ENCODE measurements at regions not wholly inside any gene's neighbourhood (a gene's known extent, or its start where the extent isn't known, plus 50 kb on each side); places are given as distances from the start of the nearest gene placed in this dataset.

DNA sequence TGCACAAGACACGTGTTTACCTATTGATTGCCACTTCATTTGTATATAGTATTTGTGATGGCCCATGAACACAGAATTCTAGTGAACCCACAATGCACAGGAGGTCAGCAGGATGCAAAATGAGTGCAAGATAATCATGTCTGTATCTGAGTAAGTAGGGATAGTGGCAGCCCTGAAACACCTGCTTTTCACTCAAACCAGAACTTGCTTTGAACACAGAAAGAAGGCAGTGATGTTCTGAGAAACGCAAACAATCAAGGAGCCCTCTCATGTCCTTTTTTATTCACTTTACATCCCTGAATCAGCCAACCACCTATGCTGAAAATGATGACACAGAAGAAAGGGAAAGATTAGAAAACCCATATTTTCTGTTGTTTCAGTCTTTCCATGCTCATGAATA is 170.4 kb upstream of the AVPR1A start:
- DNase-seq (ENCODE audit: low read depth): no peak
- no peak overlapping the region for H3K4me3 ChIP-seq (ENCODE audit: low read depth, low read length)
- TF ChIP-seq CTCF (IDR thresholded peaks at IDR 0.05; ENCODE audit: low read depth, low read length, missing control alignments): no peak

GRCh38 chr12:63319936-63320633 is 169.1 kb upstream of the AVPR1A start:
- no peak for TF ChIP-seq CTCF (IDR thresholded peaks at IDR 0.05; ENCODE audit: low read depth, low read length, missing control alignments)
- no peak for DNase-seq (ENCODE audit: low read depth)
- H3K4me3 ChIP-seq (ENCODE audit: low read depth, low read length): no peak overlapping the region

DNA sequence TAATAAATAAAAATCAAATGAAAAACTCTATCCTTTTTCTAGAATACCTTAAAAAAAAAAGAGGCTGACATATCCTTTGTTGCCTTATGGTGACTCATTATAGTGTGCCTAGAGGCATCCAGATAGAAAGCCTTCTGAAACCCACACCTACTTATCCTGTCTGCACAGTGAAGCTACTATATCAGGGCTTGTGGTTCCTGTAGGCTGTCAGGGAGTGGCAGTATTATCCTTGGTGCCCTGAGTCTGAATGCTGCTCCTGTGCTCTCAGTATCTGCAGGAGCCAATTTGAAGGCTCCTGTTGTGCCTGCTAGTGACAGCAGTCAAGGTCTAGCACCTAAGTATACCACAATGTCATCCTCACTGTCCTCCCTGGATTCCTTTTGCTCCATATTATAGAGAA is 168.4 kb upstream of the AVPR1A start:
- TF ChIP-seq CTCF (IDR thresholded peaks at IDR 0.05; ENCODE audit: low read depth, low read length, missing control alignments): no peak
- DNase-seq (ENCODE audit: low read depth): no peak
- no peak overlapping the region for H3K4me3 ChIP-seq (ENCODE audit: low read depth, low read length)

- TF ChIP-seq CTCF (IDR thresholded peaks at IDR 0.05; ENCODE audit: low read depth, low read length, missing control alignments): no peak
- no peak overlapping the region for H3K4me3 ChIP-seq (ENCODE audit: low read depth, low read length)
- no peak for DNase-seq (ENCODE audit: low read depth)
Observed at GRCh38 chr12:63318933-63319332, 167.9 kb upstream of the AVPR1A start.

GRCh38 chr12:63318313-63318712 is 167.3 kb upstream of the AVPR1A start:
- H3K4me3 ChIP-seq (ENCODE audit: low read depth, low read length): no peak overlapping the region
- TF ChIP-seq CTCF (IDR thresholded peaks at IDR 0.05; ENCODE audit: low read depth, low read length, missing control alignments): no peak
- no peak for DNase-seq (ENCODE audit: low read depth)

GRCh38 chr12:63317880-63318279 is 166.9 kb upstream of the AVPR1A start:
- no peak for TF ChIP-seq CTCF (IDR thresholded peaks at IDR 0.05; ENCODE audit: low read depth, low read length, missing control alignments)
- no peak overlapping the region for H3K4me3 ChIP-seq (ENCODE audit: low read depth, low read length)
- DNase-seq (ENCODE audit: low read depth): no peak

DNA sequence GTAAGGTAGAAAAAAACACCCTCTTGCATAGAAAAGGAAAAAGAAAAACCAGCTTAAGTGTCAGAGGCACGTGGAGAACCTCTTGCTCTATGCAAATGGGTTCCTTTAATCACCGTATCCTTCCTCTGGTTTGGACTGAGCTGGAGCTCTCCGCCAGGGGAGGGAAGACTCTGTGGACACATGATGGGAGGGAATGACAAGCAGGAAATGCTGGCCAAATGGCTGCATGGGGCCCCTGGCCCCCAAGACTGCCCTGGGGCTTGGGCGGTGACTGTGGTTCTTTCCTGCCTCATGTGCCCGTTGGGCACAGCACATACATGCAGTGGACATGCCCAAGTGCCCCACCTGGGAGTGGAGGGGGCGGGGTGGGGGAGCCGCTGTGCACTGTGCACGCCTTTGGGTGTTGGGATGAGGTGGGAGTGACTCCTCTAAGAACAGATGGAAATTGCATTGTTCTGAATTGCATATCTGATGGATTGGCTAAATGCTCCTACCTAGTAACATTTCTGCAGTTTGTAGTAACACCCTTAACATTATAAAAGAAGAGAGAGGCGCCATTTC is 166.4 kb upstream of the AVPR1A start:
- TF ChIP-seq CTCF (IDR thresholded peaks at IDR 0.05; ENCODE audit: low read depth, low read length, missing control alignments): no peak
- no peak overlapping the region for H3K4me3 ChIP-seq (ENCODE audit: low read depth, low read length)
- no peak for DNase-seq (ENCODE audit: low read depth)
